Activated naive CD8-positive, alpha-beta T cell treated with anti-CD3 and anti-CD28 coated beads, Interleukin-2, amount 10 ng/mL, durations not matched to agents 7 days and 5 days (primary cell): ENCODE measurements at regions not wholly inside any gene's neighbourhood (a gene's known extent, or its start where the extent isn't known, plus 50 kb on each side); places are given as distances from the start of the nearest gene placed in this dataset.

Experiments used
- ATAC-seq: fragments of 150-1000 bp; cut with Tn5 transposase; one replicate; pipeline ENCODE4 v1.10.0; 2021; ENCODE audit warnings: low read depth, moderate library complexity
- POLR2A ChIA-PET: fragments of 350-600 bp; sonication (Branson Sonifier 250); formaldehyde crosslinking; loops from one replicate; lab custom pipeline; 2021; ENCODE audit warnings: antibody characterized with exemption; lab: Charles Lee
- DNase-seq: peaks from one replicate; pipeline ENCODE4 v3.0.0; 2021
- H3K27ac Mint-ChIP-seq: one replicate; pipeline ENCODE4 v1.8.0; 2022; ENCODE audit warnings: mild to moderate bottlenecking, mixed read lengths
- H3K27me3 Mint-ChIP-seq: one replicate; pipeline ENCODE4 v1.8.0; 2022; ENCODE audit warnings: mild to moderate bottlenecking, moderate library complexity, mixed read lengths
- H3K36me3 Mint-ChIP-seq: one replicate; pipeline ENCODE4 v1.8.0; 2021; ENCODE audit warnings: mild to moderate bottlenecking, mixed read lengths
- H3K4me1 Mint-ChIP-seq: one replicate; pipeline ENCODE4 v1.8.0; 2021; ENCODE audit warnings: mixed read lengths
- H3K4me3 Mint-ChIP-seq: one replicate; pipeline ENCODE4 v1.8.0; 2022; ENCODE audit warnings: mild to moderate bottlenecking, moderate library complexity, mixed read lengths
- H3K9me3 Mint-ChIP-seq: one replicate; pipeline ENCODE4 v1.8.0; 2021; ENCODE audit warnings: mixed read lengths

GRCh38 chr15:69828181-69828828, 269.4 kb downstream of the TLE3 start:
- Mint-ChIP-seq H3K27me3 (peaks cover 11% of the 10 kb centered on the region), H3K27ac (no peak overlapping the region), H3K36me3 (no peaks in the 10 kb centered on the region), H3K4me3 (no peak overlapping the region), H3K9me3 (no peaks in the 10 kb centered on the region), H3K4me1 (peaks cover 2% of the 10 kb centered on the region)
- POLR2A ChIA-PET, result no interaction called here
- ATAC-seq, result no peak
- no peak for DNase-seq

- DNase-seq (no peak), ATAC-seq (no peak)
- Mint-ChIP-seq H3K36me3 (no peaks in the 10 kb centered on the region), H3K27ac (no peak overlapping the region), H3K4me3 (no peak overlapping the region), H3K4me1 (peaks cover 5% of the 10 kb centered on the region), H3K27me3 (peaks cover 11% of the 10 kb centered on the region), H3K9me3 (no peaks in the 10 kb centered on the region)
- POLR2A ChIA-PET, result no interaction called here
Observed at GRCh38 chr15:69829974-69830373, 267.7 kb downstream of the TLE3 start.

GRCh38 chr15:69830430-69830829, 267.3 kb downstream of the TLE3 start:
- peaks cover 6% of the 10 kb centered on the region for H3K4me1 Mint-ChIP-seq
- POLR2A ChIA-PET, result no interaction called here
- H3K9me3 Mint-ChIP-seq, result no peaks in the 10 kb centered on the region
- H3K27me3 Mint-ChIP-seq, result peaks cover 11% of the 10 kb centered on the region
- H3K27ac Mint-ChIP-seq, result no peak overlapping the region
- no peak for DNase-seq
- no peaks in the 10 kb centered on the region for H3K36me3 Mint-ChIP-seq
- no peak for ATAC-seq
- H3K4me3 Mint-ChIP-seq, result no peak overlapping the region

GRCh38 chr15:69830876-69831275, 266.8 kb downstream of the TLE3 start:
- Mint-ChIP-seq H3K4me1 (peaks cover 6% of the 10 kb centered on the region), H3K4me3 (no peak overlapping the region), H3K9me3 (no peaks in the 10 kb centered on the region), H3K36me3 (no peaks in the 10 kb centered on the region), H3K27me3 (peaks cover 11% of the 10 kb centered on the region), H3K27ac (no peak overlapping the region)
- DNase-seq (no peak), ATAC-seq (no peak)
- POLR2A ChIA-PET, result no interaction called here

- peaks cover 6% of the 10 kb centered on the region for H3K4me1 Mint-ChIP-seq
- POLR2A ChIA-PET, result no interaction called here
- DNase-seq (no peak), ATAC-seq (no peak)
- H3K9me3 Mint-ChIP-seq, result no peaks in the 10 kb centered on the region
- H3K27me3 Mint-ChIP-seq, result peaks cover 2% of the 10 kb centered on the region
- no peak overlapping the region for H3K27ac Mint-ChIP-seq
- H3K4me3 Mint-ChIP-seq, result no peak overlapping the region
- H3K36me3 Mint-ChIP-seq, result no peaks in the 10 kb centered on the region
Observed at GRCh38 chr15:69834267-69834666, 263.4 kb downstream of the TLE3 start.

GRCh38 chr15:69834761-69835160, 263.0 kb downstream of the TLE3 start:
- DNase-seq, result no peak
- POLR2A ChIA-PET, result no interaction called here

GRCh38 chr15:69836048-69836447, 261.7 kb downstream of the TLE3 start:
- ATAC-seq (no peak), DNase-seq (no peak)
- Mint-ChIP-seq H3K4me1 (peaks cover 6% of the 10 kb centered on the region), H3K27me3 (peaks cover 2% of the 10 kb centered on the region), H3K27ac (no peak overlapping the region), H3K4me3 (no peak overlapping the region), H3K36me3 (no peaks in the 10 kb centered on the region), H3K9me3 (no peaks in the 10 kb centered on the region)
- POLR2A ChIA-PET, result no interaction called here

More at GRCh38 chr15:69834761-69835160, 263.0 kb downstream of the TLE3 start:
- Mint-ChIP-seq H3K4me1 (peaks cover 6% of the 10 kb centered on the region), H3K27ac (no peak overlapping the region), H3K4me3 (no peak overlapping the region), H3K9me3 (no peaks in the 10 kb centered on the region), H3K27me3 (peaks cover 2% of the 10 kb centered on the region), H3K36me3 (no peaks in the 10 kb centered on the region)
- no peak for ATAC-seq

- H3K27ac Mint-ChIP-seq, result no peak overlapping the region
- ATAC-seq (no peak), DNase-seq (no peak)
- H3K27me3 Mint-ChIP-seq, result peaks cover 2% of the 10 kb centered on the region
- no peak overlapping the region for H3K4me3 Mint-ChIP-seq
- no peaks in the 10 kb centered on the region for H3K36me3 Mint-ChIP-seq
- no peaks in the 10 kb centered on the region for H3K9me3 Mint-ChIP-seq
- POLR2A ChIA-PET, result interaction anchor here (0.5 kb wide), 1 partner anchor 41 kb away, joined by 4 read pairs; no protein-coding TSS in a partner anchor
- H3K4me1 Mint-ChIP-seq, result peaks cover 6% of the 10 kb centered on the region
Observed at GRCh38 chr15:69836526-69837230, 261.0 kb downstream of the TLE3 start.

GRCh38 chr15:69838338-69838737, 259.4 kb downstream of the TLE3 start:
- no peaks in the 10 kb centered on the region for H3K36me3 Mint-ChIP-seq
- no peak overlapping the region for H3K4me3 Mint-ChIP-seq
- ATAC-seq (no peak), DNase-seq (no peak)
- peaks cover 4% of the 10 kb centered on the region for H3K4me1 Mint-ChIP-seq
- H3K27me3 Mint-ChIP-seq, result peaks cover 9% of the 10 kb centered on the region
- H3K27ac Mint-ChIP-seq, result no peak overlapping the region
- no peaks in the 10 kb centered on the region for H3K9me3 Mint-ChIP-seq
- POLR2A ChIA-PET, result no interaction called here

GRCh38 chr15:69838994-69839393, 258.7 kb downstream of the TLE3 start:
- ATAC-seq, result no peak
- H3K36me3 Mint-ChIP-seq, result no peaks in the 10 kb centered on the region
- H3K27ac Mint-ChIP-seq, result no peak overlapping the region
- H3K4me1 Mint-ChIP-seq, result peaks cover 4% of the 10 kb centered on the region
- H3K27me3 Mint-ChIP-seq, result peaks cover 9% of the 10 kb centered on the region
- no peak overlapping the region for H3K4me3 Mint-ChIP-seq
- no peak for DNase-seq
- H3K9me3 Mint-ChIP-seq, result no peaks in the 10 kb centered on the region
- POLR2A ChIA-PET, result no interaction called here

GRCh38 chr15:69841113-69841828, 256.4 kb downstream of the TLE3 start:
- peaks cover 16% of the 10 kb centered on the region for H3K27me3 Mint-ChIP-seq
- H3K4me3 Mint-ChIP-seq, result no peak overlapping the region
- H3K9me3 Mint-ChIP-seq, result no peaks in the 10 kb centered on the region
- no peaks in the 10 kb centered on the region for H3K36me3 Mint-ChIP-seq
- POLR2A ChIA-PET, result no interaction called here
- H3K4me1 Mint-ChIP-seq, result peaks cover 2% of the 10 kb centered on the region
- ATAC-seq (no peak), DNase-seq (no peak)
- no peak overlapping the region for H3K27ac Mint-ChIP-seq

- POLR2A ChIA-PET, result no interaction called here
- peaks cover 2% of the 10 kb centered on the region for H3K4me1 Mint-ChIP-seq
- ATAC-seq (no peak), DNase-seq (no peak)
- no peak overlapping the region for H3K27ac Mint-ChIP-seq
- no peaks in the 10 kb centered on the region for H3K36me3 Mint-ChIP-seq
- peaks cover 16% of the 10 kb centered on the region for H3K27me3 Mint-ChIP-seq
- H3K9me3 Mint-ChIP-seq, result peaks cover 5% of the 10 kb centered on the region
- H3K4me3 Mint-ChIP-seq, result no peak overlapping the region
Observed at GRCh38 chr15:69842851-69843250, 254.9 kb downstream of the TLE3 start.

- peaks cover 16% of the 10 kb centered on the region for H3K27me3 Mint-ChIP-seq
- H3K4me1 Mint-ChIP-seq, result peaks cover 2% of the 10 kb centered on the region
- H3K9me3 Mint-ChIP-seq, result peaks cover 5% of the 10 kb centered on the region
- H3K4me3 Mint-ChIP-seq, result no peak overlapping the region
- no peaks in the 10 kb centered on the region for H3K36me3 Mint-ChIP-seq
- no peak overlapping the region for H3K27ac Mint-ChIP-seq
- DNase-seq (no peak), ATAC-seq (no peak)
- POLR2A ChIA-PET, result no interaction called here
Observed at GRCh38 chr15:69843276-69843899, 254.3 kb downstream of the TLE3 start.
